ENCODE measurements at regions not wholly inside any gene's neighbourhood (a gene's known extent, or its start where the extent isn't known, plus 50 kb on each side); places are given as distances from the start of the nearest gene placed in this dataset.

- TF ChIP-seq SUZ12 (IDR thresholded peaks at IDR 0.05) (no peak), SP1 (IDR thresholded peaks at IDR 0.05) (no peak), FOXM1 (IDR thresholded peaks at IDR 0.05; ENCODE audit: borderline replicate concordance) (no peak), HDGF (IDR thresholded peaks at IDR 0.05; ENCODE audit: borderline replicate concordance) (no peak), FOXA1 (IDR thresholded peaks at IDR 0.05) (no peak), ARNT (IDR thresholded peaks at IDR 0.05) (no peak), BHLHE40 (IDR thresholded peaks at IDR 0.05; ENCODE audit: borderline replicate concordance) (no peak), TARDBP (IDR thresholded peaks at IDR 0.05) (no peak), L3MBTL2 (conservative IDR thresholded peaks at IDR 0.05) (no peak), CTBP1 (IDR thresholded peaks at IDR 0.05; ENCODE audit: borderline replicate concordance) (no peak), ZNF384 (IDR thresholded peaks at IDR 0.05) (no peak), NFRKB (IDR thresholded peaks at IDR 0.05) (no peak), FOXK2 (IDR thresholded peaks at IDR 0.05) (no peak), LEF1 (IDR thresholded peaks at IDR 0.05; ENCODE audit: borderline replicate concordance) (no peak)
- ChIA-PET CTCF (no interaction called here), POLR2A (no interaction called here)
- DNase-seq (ENCODE audit: extremely low spot score): no peak
Observed at GRCh38 chr9:87160148-87161102, 213.1 kb upstream of the GAS1 start.

GRCh38 chr9:87167161-87167560 lies 219.9 kb upstream of the GAS1 start:
- TF ChIP-seq LEF1 (IDR thresholded peaks at IDR 0.05; ENCODE audit: borderline replicate concordance): no peak
- no peak for TF ChIP-seq ELF4 (IDR thresholded peaks at IDR 0.05)
- no peak for TF ChIP-seq TARDBP (IDR thresholded peaks at IDR 0.05)
- no peak for TF ChIP-seq FOXA1 (IDR thresholded peaks at IDR 0.05)
- no peak for TF ChIP-seq BHLHE40 (IDR thresholded peaks at IDR 0.05; ENCODE audit: borderline replicate concordance)
- no peak for TF ChIP-seq NFRKB (IDR thresholded peaks at IDR 0.05)
- TF ChIP-seq SP1 (IDR thresholded peaks at IDR 0.05): no peak
- TF ChIP-seq ZNF384 (IDR thresholded peaks at IDR 0.05): no peak
- TF ChIP-seq FOXK2 (IDR thresholded peaks at IDR 0.05): no peak
- no peak for TF ChIP-seq L3MBTL2 (conservative IDR thresholded peaks at IDR 0.05)
- TF ChIP-seq SUZ12 (IDR thresholded peaks at IDR 0.05): no peak
- no peak for TF ChIP-seq ARNT (IDR thresholded peaks at IDR 0.05)
- no peak for TF ChIP-seq CTBP1 (IDR thresholded peaks at IDR 0.05; ENCODE audit: borderline replicate concordance)
- TF ChIP-seq FOXM1 (IDR thresholded peaks at IDR 0.05; ENCODE audit: borderline replicate concordance): no peak
- TF ChIP-seq, protein P1, sequence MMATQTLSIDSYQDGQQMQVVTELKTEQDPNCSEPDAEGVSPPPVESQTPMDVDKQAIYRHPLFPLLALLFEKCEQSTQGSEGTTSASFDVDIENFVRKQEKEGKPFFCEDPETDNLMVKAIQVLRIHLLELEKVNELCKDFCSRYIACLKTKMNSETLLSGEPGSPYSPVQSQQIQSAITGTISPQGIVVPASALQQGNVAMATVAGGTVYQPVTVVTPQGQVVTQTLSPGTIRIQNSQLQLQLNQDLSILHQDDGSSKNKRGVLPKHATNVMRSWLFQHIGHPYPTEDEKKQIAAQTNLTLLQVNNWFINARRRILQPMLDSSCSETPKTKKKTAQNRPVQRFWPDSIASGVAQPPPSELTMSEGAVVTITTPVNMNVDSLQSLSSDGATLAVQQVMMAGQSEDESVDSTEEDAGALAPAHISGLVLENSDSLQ (IDR thresholded peaks at IDR 0.05): no peak
- TF ChIP-seq HDGF (IDR thresholded peaks at IDR 0.05; ENCODE audit: borderline replicate concordance): no peak
- ChIA-PET POLR2A (no interaction called here), CTCF (no interaction called here)
- DNase-seq (ENCODE audit: extremely low spot score): no peak

GRCh38 chr9:87167582-87167981 lies 220.3 kb upstream of the GAS1 start:
- ChIA-PET CTCF (no interaction called here), POLR2A (no interaction called here)
- DNase-seq (ENCODE audit: extremely low spot score): no peak

DNA sequence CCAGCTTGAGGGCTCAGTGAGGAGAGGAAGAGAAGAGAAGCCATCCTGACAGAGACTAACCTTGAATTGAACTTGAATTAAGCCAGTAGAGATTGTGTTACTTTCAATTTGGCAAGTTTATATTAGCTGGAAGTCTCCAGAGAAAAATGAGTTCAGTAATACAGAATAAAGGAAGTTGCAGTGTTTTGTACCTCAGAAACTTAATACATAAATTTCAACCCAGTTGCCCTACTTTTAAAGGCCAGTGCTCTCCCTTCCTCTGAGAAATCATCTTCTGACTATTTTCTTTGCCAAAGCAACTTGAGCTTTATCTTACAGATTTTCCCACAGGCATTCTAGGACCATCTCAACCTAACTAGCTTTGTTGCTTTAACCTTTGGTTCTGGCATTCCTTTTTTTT lies 231.0 kb upstream of the GAS1 start:
- POLR2A ChIA-PET: no interaction called here
- CTCF ChIA-PET: no interaction called here
- DNase-seq (ENCODE audit: extremely low spot score): no peak
- no peak for TF ChIP-seq FOXK2 (IDR thresholded peaks at IDR 0.05)

More at GRCh38 chr9:87167582-87167981, 220.3 kb upstream of the GAS1 start:
- TF ChIP-seq SP1 (IDR thresholded peaks at IDR 0.05) (no peak), FOXM1 (IDR thresholded peaks at IDR 0.05; ENCODE audit: borderline replicate concordance) (no peak), NFRKB (IDR thresholded peaks at IDR 0.05) (no peak), BHLHE40 (IDR thresholded peaks at IDR 0.05; ENCODE audit: borderline replicate concordance) (no peak), FOXA1 (IDR thresholded peaks at IDR 0.05) (no peak)

- CTCF ChIA-PET: no interaction called here
- POLR2A ChIA-PET: no interaction called here
- TF ChIP-seq SP1 (IDR thresholded peaks at IDR 0.05) (no peak), BHLHE40 (IDR thresholded peaks at IDR 0.05; ENCODE audit: borderline replicate concordance) (no peak), TARDBP (IDR thresholded peaks at IDR 0.05) (no peak), FOXA1 (IDR thresholded peaks at IDR 0.05) (no peak), ZNF384 (IDR thresholded peaks at IDR 0.05) (no peak)
- no peak for DNase-seq (ENCODE audit: extremely low spot score)
Observed at GRCh38 chr9:87179553-87180340, 232.4 kb upstream of the GAS1 start.

DNA sequence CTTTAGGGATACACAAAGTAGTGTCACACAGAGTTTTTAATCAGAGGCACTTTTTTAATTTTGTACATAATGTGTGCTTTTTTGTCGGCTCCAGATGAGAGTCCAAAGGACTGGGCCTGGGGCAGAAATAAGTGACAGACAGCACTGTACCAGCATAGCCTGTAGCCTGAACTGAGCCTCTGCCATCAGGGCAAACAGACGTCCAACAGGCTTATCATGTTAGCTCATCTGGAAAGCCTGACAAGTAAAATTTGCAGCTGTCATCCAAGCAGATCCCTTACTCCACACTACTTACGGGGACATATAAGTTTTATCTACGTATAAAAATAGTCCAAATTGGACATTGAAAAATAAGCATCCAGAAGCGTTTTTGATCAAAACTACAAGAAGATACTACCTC lies 233.1 kb upstream of the GAS1 start:
- no peak for DNase-seq (ENCODE audit: extremely low spot score)
- ChIA-PET POLR2A (no interaction called here), CTCF (no interaction called here)
- TF ChIP-seq ARNT (IDR thresholded peaks at IDR 0.05): no peak
- TF ChIP-seq, protein P1 (IDR thresholded peaks at IDR 0.05): no peak
- no peak for TF ChIP-seq L3MBTL2 (conservative IDR thresholded peaks at IDR 0.05)
- no peak for TF ChIP-seq ELF4 (IDR thresholded peaks at IDR 0.05)
- no peak for TF ChIP-seq CTBP1 (IDR thresholded peaks at IDR 0.05; ENCODE audit: borderline replicate concordance)
- TF ChIP-seq FOXA1 (IDR thresholded peaks at IDR 0.05): no peak
- no peak for TF ChIP-seq SUZ12 (IDR thresholded peaks at IDR 0.05)
- no peak for TF ChIP-seq TARDBP (IDR thresholded peaks at IDR 0.05)

DNA sequence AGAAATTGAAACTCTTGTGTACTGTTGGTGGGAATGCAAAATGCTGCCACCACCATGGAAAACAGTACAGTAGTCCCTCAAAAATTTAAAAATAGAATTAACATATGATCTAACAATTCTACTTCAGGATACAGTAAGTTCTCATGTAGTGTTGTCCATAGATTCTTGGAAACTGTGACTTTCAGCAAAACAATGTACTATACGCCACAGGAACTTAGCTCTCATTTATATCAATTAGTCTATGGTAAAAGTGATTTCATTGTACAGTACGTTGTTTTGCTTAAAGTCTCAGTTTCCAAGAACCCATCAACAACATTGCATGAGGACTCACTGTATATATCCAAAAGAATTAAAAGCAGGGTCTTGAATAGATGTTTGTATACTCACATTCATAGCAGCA lies 233.5 kb upstream of the GAS1 start:
- POLR2A ChIA-PET: no interaction called here
- no peak for TF ChIP-seq CTBP1 (IDR thresholded peaks at IDR 0.05; ENCODE audit: borderline replicate concordance)
- TF ChIP-seq ZNF384 (IDR thresholded peaks at IDR 0.05): no peak
- no peak for TF ChIP-seq NFRKB (IDR thresholded peaks at IDR 0.05)
- no peak for TF ChIP-seq FOXK2 (IDR thresholded peaks at IDR 0.05)
- TF ChIP-seq TARDBP (IDR thresholded peaks at IDR 0.05): no peak
- no peak for TF ChIP-seq SUZ12 (IDR thresholded peaks at IDR 0.05)
- no peak for TF ChIP-seq HDGF (IDR thresholded peaks at IDR 0.05; ENCODE audit: borderline replicate concordance)
- TF ChIP-seq ARNT (IDR thresholded peaks at IDR 0.05): no peak
- TF ChIP-seq ELF4 (IDR thresholded peaks at IDR 0.05): no peak
- no peak for TF ChIP-seq BHLHE40 (IDR thresholded peaks at IDR 0.05; ENCODE audit: borderline replicate concordance)
- no peak for TF ChIP-seq L3MBTL2 (conservative IDR thresholded peaks at IDR 0.05)
- no peak for TF ChIP-seq LEF1 (IDR thresholded peaks at IDR 0.05; ENCODE audit: borderline replicate concordance)
- TF ChIP-seq FOXM1 (IDR thresholded peaks at IDR 0.05; ENCODE audit: borderline replicate concordance): no peak
- TF ChIP-seq SP1 (IDR thresholded peaks at IDR 0.05): no peak
- TF ChIP-seq, protein P1 (IDR thresholded peaks at IDR 0.05): no peak
- no peak for TF ChIP-seq FOXA1 (IDR thresholded peaks at IDR 0.05)
- CTCF ChIA-PET: no interaction called here
- no peak for DNase-seq (ENCODE audit: extremely low spot score)
